Endothelial cell of umbilical vein (primary cell): ENCODE measurements at regions not wholly inside any gene's neighbourhood (a gene's known extent, or its start where the extent isn't known, plus 50 kb on each side); places are given as distances from the start of the nearest gene placed in this dataset.

Experiments
- BruUV-seq: library from RNA; stranded (reverse); fragments of 400-500 nt; replicated peaks from 2 replicates; lab custom pipeline; 2021; lab: Mats Ljungman, UMichigan
- CTCF ChIA-PET: fragments of 300-600, 350-600 bp; sonication (Branson Sonifier 250); formaldehyde crosslinking; loops from one replicate; lab custom pipeline; 2021; ENCODE audit warnings: antibody characterized with exemption, inconsistent platforms; lab: Charles Lee
- POLR2A ChIA-PET: fragments of 300-600, 350-600 bp; sonication (Branson Sonifier 250); formaldehyde crosslinking; loops from one replicate; lab custom pipeline; 2021; ENCODE audit warnings: antibody characterized with exemption, inconsistent platforms; lab: Charles Lee
- DNase-seq: peaks from one replicate; pipeline ENCODE4 v3.0.0-alpha.2; 2011; ENCODE audit warnings: low read depth, low spot score
- FAIRE-seq: peaks from 2 replicates; lab custom pipeline; 2011; peaks lifted over from hg19 to GRCh38; lab: Jason Lieb, UNC
- H2AFZ ChIP-seq: 2 replicates; pipeline ENCODE4 v1.6.0; 2012; ENCODE audit warnings: low read depth, low read length, control low read depth, inconsistent platforms
- H3K27ac ChIP-seq: 2 replicates; pipeline ENCODE4 v1.5.1; 2011; ENCODE audit warnings: low read depth, mild to moderate bottlenecking, control low read depth, low read length, moderate library complexity; ENCODE audit not compliant: insufficient read depth
- H3K27me3 ChIP-seq, 2 experiments: 2 replicates each; pipeline versions ENCODE4 v1.6.0 to v1.6.1; 2011; ENCODE audit warnings: low read length in 2 of 2, mixed read lengths in 1 of 2; ENCODE audit not compliant: control insufficient read depth in 2 of 2, insufficient read depth in 2 of 2
- H3K36me3 ChIP-seq, 2 experiments: 2 replicates in 1 of 2; 3 replicates in 1 of 2; pipeline ENCODE4 v1.5.1; 2011; ENCODE audit warnings: low read length in 2 of 2, mild to moderate bottlenecking in 1 of 2, moderate library complexity in 1 of 2; ENCODE audit not compliant: control insufficient read depth in 2 of 2, insufficient read depth in 2 of 2; ENCODE audit errors: extremely low read depth in 1 of 2
- H3K4me1 ChIP-seq: 3 replicates; pipeline ENCODE4 v1.5.1; 2011; ENCODE audit warnings: mild to moderate bottlenecking, low read length; ENCODE audit not compliant: control insufficient read depth, insufficient read depth; ENCODE audit errors: extremely low read depth
- H3K4me2 ChIP-seq: 2 replicates; pipeline ENCODE4 v1.6.1; 2011; ENCODE audit warnings: low read length, control low read depth, mixed read lengths; ENCODE audit not compliant: insufficient read depth
- H3K4me3 ChIP-seq, 3 experiments: fragments of 200-600 bp in 1 of 3; sonication (generic), shearing (Covaris generic) in 1 of 3; replicated peaks in 1 of 3; 2 replicates each; pipeline ENCODE4 v1.5.1; 2011 to 2016; ENCODE audit warnings: control low read depth in 3 of 3, low read length in 3 of 3, mild to moderate bottlenecking in 2 of 3, inconsistent platforms in 1 of 3, low read depth in 1 of 3, moderate library complexity in 1 of 3; ENCODE audit not compliant: insufficient read depth in 1 of 3
- H3K79me2 ChIP-seq: 2 replicates; pipeline ENCODE4 v1.6.0; 2012; ENCODE audit warnings: low read length, inconsistent platforms; ENCODE audit not compliant: control insufficient read depth, insufficient read depth
- H3K9ac ChIP-seq: replicated peaks from 2 replicates; pipeline ENCODE3; 2011; ENCODE audit warnings: low read length, control low read depth; ENCODE audit not compliant: insufficient read depth; ENCODE audit errors: extremely low read depth
- H3K9me1 ChIP-seq: replicated peaks from 3 replicates; pipeline ENCODE4 v1.6.0; 2011; ENCODE audit warnings: mild to moderate bottlenecking, low read length; ENCODE audit not compliant: control insufficient read depth, insufficient read depth; ENCODE audit errors: extremely low read depth
- H3K9me3 ChIP-seq: replicated peaks from 2 replicates; pipeline ENCODE4 v1.5.1; 2012; ENCODE audit warnings: low read length, inconsistent platforms; ENCODE audit not compliant: control insufficient read depth, insufficient read depth
- H4K20me1 ChIP-seq: replicated peaks from 2 replicates; pipeline ENCODE3; 2011; ENCODE audit warnings: mild to moderate bottlenecking, low read length; ENCODE audit not compliant: control insufficient read depth, insufficient read depth; ENCODE audit errors: extremely low read depth
- EZH2 ChIP-seq: IDR thresholded peaks from 2 replicates; pipeline ENCODE4 v1.6.1; 2012; ENCODE audit warnings: borderline replicate concordance, low read depth, mild to moderate bottlenecking, moderate library complexity, low read length, inconsistent platforms; ENCODE audit not compliant: severe bottlenecking
- FOS ChIP-seq: IDR thresholded peaks from 2 replicates; pipeline ENCODE4 v1.6.1; 2011; ENCODE audit warnings: mild to moderate bottlenecking, low read length, moderate library complexity, borderline replicate concordance; ENCODE audit not compliant: insufficient read depth
- GATA2 ChIP-seq: IDR thresholded peaks from 2 replicates; pipeline ENCODE4 v1.7.0; 2011; ENCODE audit warnings: low read depth, mild to moderate bottlenecking, moderate library complexity, mixed read lengths, low read length; ENCODE audit not compliant: insufficient read length, insufficient read depth
- JUN ChIP-seq: IDR thresholded peaks from 2 replicates; pipeline ENCODE4 v1.6.1; 2011; ENCODE audit warnings: borderline replicate concordance, low read depth; ENCODE audit not compliant: insufficient read length, insufficient read depth
- MYC ChIP-seq: IDR thresholded peaks from one replicate; pipeline ENCODE4 v1.6.1; 2011; ENCODE audit warnings: mild to moderate bottlenecking, low read depth, low read length
- POLR2A ChIP-seq: IDR thresholded peaks from 2 replicates; pipeline ENCODE4 v1.6.1; 2012; ENCODE audit warnings: low read depth, mild to moderate bottlenecking, control low read depth, low read length
- POLR2AphosphoS5 ChIP-seq: IDR thresholded peaks from 2 replicates; pipeline ENCODE4 v1.6.1; 2012; ENCODE audit warnings: low read depth, mild to moderate bottlenecking, control low read depth, low read length, moderate library complexity; ENCODE audit not compliant: insufficient read depth
- dilution Hi-C: fragments of 300-500 bp; cut with MboI; formaldehyde crosslinking; loops from one replicate; pipeline ENCODE4 v1.15.0; 2019; ENCODE audit warnings: low sequenced_read_pairs; ENCODE audit not compliant: extremely low pct_ligation_motif_present
- intact Hi-C: fragments of 100-400 bp; cut with micrococcal nuclease; formaldehyde crosslinking; loops from one replicate; pipeline ENCODE4 v1.10.0; 2022
- TF ChIP-seq, protein P1 (sequence below), 2 donors: IDR thresholded peaks; 1 replicate in 1 of 2; 2 replicates in 1 of 2; pipeline ENCODE4 v1.5.1; 2011; ENCODE audit warnings: low read length in 2 of 2, mild to moderate bottlenecking in 2 of 2, moderate library complexity in 2 of 2, control low read depth in 1 of 2, inconsistent platforms in 1 of 2, low read depth in 1 of 2; ENCODE audit not compliant: insufficient read depth in 1 of 2; ENCODE audit errors: extremely low read depth in 1 of 2
- TF ChIP-seq, protein P2 (sequence below): IDR thresholded peaks from 2 replicates; pipeline ENCODE4 v1.6.1; 2011; ENCODE audit not compliant: insufficient read depth, insufficient read length

DNA sequence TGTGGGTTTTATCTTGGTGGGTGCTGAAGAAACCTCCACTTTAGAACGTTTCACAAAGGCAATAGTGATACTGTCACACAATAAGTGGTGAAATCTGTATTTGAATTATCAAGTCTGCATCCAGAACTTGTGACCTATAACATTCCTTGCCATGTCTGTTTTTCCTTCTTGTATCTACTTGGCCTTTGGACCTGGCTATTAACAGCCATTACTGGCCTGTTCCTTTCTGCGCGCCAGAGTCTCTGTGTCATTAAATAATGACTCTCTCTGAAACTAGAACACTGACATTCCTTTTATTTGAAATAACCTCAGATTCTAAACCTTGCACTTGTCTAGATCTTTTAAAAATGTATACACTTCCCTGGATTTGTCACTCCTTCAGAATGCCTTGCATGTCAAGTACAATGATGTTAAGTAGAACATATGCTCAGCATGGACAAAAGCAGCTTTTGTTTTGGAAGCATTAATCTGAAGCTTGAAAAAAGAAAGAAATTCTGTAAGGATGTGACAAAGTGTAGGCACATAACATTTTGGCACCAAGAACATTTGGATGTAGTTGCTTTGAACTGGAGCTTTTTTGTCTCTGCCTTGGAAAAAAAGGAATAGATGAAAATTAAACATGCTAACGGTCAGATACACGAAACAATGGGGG is 95.5 kb upstream of the RPL10L start:
- Histone ChIP-seq H3K9me1 (no peaks in the 10 kb centered on the region), H4K20me1 (no peaks in the 10 kb centered on the region), H3K27ac (no peak overlapping the region), H3K79me2 (no peaks in the 10 kb centered on the region), H3K9ac (no peak overlapping the region), H3K36me3 (no peaks in the 10 kb centered on the region), H3K4me3 (no peak overlapping the region), H3K4me2 (no peak overlapping the region), H3K4me1 (no peaks in the 10 kb centered on the region), H3K9me3 (no peaks in the 10 kb centered on the region), H3K27me3 (no peaks in the 10 kb centered on the region), H2AFZ (no peak overlapping the region)
- DNase-seq: no peak
- no peak for FAIRE-seq
- dilution Hi-C loops (no loop called here), intact Hi-C loops (no loop called here)
- TF ChIP-seq, protein P1, sequence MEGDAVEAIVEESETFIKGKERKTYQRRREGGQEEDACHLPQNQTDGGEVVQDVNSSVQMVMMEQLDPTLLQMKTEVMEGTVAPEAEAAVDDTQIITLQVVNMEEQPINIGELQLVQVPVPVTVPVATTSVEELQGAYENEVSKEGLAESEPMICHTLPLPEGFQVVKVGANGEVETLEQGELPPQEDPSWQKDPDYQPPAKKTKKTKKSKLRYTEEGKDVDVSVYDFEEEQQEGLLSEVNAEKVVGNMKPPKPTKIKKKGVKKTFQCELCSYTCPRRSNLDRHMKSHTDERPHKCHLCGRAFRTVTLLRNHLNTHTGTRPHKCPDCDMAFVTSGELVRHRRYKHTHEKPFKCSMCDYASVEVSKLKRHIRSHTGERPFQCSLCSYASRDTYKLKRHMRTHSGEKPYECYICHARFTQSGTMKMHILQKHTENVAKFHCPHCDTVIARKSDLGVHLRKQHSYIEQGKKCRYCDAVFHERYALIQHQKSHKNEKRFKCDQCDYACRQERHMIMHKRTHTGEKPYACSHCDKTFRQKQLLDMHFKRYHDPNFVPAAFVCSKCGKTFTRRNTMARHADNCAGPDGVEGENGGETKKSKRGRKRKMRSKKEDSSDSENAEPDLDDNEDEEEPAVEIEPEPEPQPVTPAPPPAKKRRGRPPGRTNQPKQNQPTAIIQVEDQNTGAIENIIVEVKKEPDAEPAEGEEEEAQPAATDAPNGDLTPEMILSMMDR (IDR thresholded peaks at IDR 0.05; ENCODE audit: extremely low read depth in 1 of 2, insufficient read depth in 1 of 2, low read depth in 1 of 2, low read length in 2 of 2): no peak
- TF ChIP-seq MYC (no peak), JUN (no peak), POLR2AphosphoS5 (no peak), GATA2 (no peak), EZH2 (no peak), POLR2A (no peak), FOS (no peak)
- TF ChIP-seq, protein P2, sequence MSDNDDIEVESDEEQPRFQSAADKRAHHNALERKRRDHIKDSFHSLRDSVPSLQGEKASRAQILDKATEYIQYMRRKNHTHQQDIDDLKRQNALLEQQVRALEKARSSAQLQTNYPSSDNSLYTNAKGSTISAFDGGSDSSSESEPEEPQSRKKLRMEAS: no peak
- BruUV-seq: no TSS peak
- ChIA-PET CTCF (no interaction called here), POLR2A (no interaction called here)
